Kidney (tissue), 13 donors: ENCODE measurements at regions not wholly inside any gene's neighbourhood (a gene's known extent, or its start where the extent isn't known, plus 50 kb on each side); places are given as distances from the start of the nearest gene placed in this dataset.

Experiments used
- DNase-seq, 5 donors: peaks; one replicate each; pipeline ENCODE4 v3.0.0-alpha.2; 2013 to 2020
- FAIRE-seq: peaks from 2 replicates; lab custom pipeline; 2012; peaks lifted over from hg19 to GRCh38; lab: Jason Lieb, UNC
- H3K27ac ChIP-seq, 2 donors: one replicate each; pipeline ENCODE4 v1.7.0; 2013; ENCODE audit warnings: low read depth in 2 of 2, low read length in 2 of 2, inconsistent platforms in 1 of 2
- H3K27me3 ChIP-seq: one replicate; pipeline ENCODE4 v1.7.1; 2013; ENCODE audit warnings: low read length, inconsistent platforms; ENCODE audit not compliant: control insufficient read depth, insufficient read depth
- H3K36me3 ChIP-seq, 3 donors: one replicate each; pipeline versions ENCODE4 v1.7.0 to v1.7.1; 2013; ENCODE audit warnings: low read length in 3 of 3, control low read depth in 1 of 3, inconsistent platforms in 1 of 3; ENCODE audit not compliant: insufficient read depth in 3 of 3, control insufficient read depth in 2 of 3
- H3K4me1 ChIP-seq, 3 donors: one replicate each; pipeline versions ENCODE4 v1.7.0 to v1.7.1; 2013; ENCODE audit warnings: low read length in 3 of 3, inconsistent platforms in 1 of 3, low read depth in 1 of 3; ENCODE audit not compliant: control insufficient read depth in 2 of 3, insufficient read depth in 2 of 3
- H3K4me3 ChIP-seq, 3 donors: one replicate each; pipeline versions ENCODE4 v1.7.0 to v1.8.1; 2013; ENCODE audit warnings: low read length in 3 of 3, control low read depth in 1 of 3, inconsistent platforms in 1 of 3
- H3K9ac ChIP-seq, 3 donors: one replicate each; pipeline versions ENCODE4 v1.7.0 to v1.7.1; 2013; ENCODE audit warnings: low read length in 3 of 3, control low read depth in 1 of 3, inconsistent platforms in 1 of 3
- H3K9me3 ChIP-seq, 3 donors: one replicate each; pipeline versions ENCODE4 v1.7.0 to v1.7.1; 2013; ENCODE audit warnings: low read length in 3 of 3, control low read depth in 1 of 3, inconsistent platforms in 1 of 3; ENCODE audit not compliant: control insufficient read depth in 2 of 3, insufficient read depth in 1 of 3
- intact Hi-C: fragments of 100-400 bp; cut with DNase I; formaldehyde crosslinking; loops from one replicate; pipeline ENCODE4 v1.11.1; 2022
- TF ChIP-seq, protein P1 (sequence below): IDR thresholded peaks from 3 replicates; pipeline ENCODE4 v1.5.1; 2012; ENCODE audit warnings: mild to moderate bottlenecking, moderate library complexity, borderline replicate concordance; ENCODE audit not compliant: insufficient read depth; ENCODE audit errors: extremely low read depth
- donor health status: control.
- donor health status: control.
- donor health status: control.
- donor health status: control.
- donor health status: control.
- donor health status: DM: yes; HTN: yes; CAD: no.
- donor health status: Normal renal cell carcinoma (clear cell type).

- Histone ChIP-seq H3K4me1 (no peaks in the 10 kb centered on the region), H3K27ac (no peak overlapping the region), H3K4me3 (no peak overlapping the region), H3K9me3 (no peaks in the 10 kb centered on the region), H3K36me3 (no peaks in the 10 kb centered on the region), H3K27me3 (no peaks in the 10 kb centered on the region), H3K9ac (no peak overlapping the region)
- intact Hi-C loops = no loop called here
- FAIRE-seq = no peak
- TF ChIP-seq, protein P1, sequence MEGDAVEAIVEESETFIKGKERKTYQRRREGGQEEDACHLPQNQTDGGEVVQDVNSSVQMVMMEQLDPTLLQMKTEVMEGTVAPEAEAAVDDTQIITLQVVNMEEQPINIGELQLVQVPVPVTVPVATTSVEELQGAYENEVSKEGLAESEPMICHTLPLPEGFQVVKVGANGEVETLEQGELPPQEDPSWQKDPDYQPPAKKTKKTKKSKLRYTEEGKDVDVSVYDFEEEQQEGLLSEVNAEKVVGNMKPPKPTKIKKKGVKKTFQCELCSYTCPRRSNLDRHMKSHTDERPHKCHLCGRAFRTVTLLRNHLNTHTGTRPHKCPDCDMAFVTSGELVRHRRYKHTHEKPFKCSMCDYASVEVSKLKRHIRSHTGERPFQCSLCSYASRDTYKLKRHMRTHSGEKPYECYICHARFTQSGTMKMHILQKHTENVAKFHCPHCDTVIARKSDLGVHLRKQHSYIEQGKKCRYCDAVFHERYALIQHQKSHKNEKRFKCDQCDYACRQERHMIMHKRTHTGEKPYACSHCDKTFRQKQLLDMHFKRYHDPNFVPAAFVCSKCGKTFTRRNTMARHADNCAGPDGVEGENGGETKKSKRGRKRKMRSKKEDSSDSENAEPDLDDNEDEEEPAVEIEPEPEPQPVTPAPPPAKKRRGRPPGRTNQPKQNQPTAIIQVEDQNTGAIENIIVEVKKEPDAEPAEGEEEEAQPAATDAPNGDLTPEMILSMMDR = no peak
- no peak for DNase-seq
These were observed 235.9 kb downstream of the REEP3 start for GRCh38 chr10:63757067-63757466.

DNA sequence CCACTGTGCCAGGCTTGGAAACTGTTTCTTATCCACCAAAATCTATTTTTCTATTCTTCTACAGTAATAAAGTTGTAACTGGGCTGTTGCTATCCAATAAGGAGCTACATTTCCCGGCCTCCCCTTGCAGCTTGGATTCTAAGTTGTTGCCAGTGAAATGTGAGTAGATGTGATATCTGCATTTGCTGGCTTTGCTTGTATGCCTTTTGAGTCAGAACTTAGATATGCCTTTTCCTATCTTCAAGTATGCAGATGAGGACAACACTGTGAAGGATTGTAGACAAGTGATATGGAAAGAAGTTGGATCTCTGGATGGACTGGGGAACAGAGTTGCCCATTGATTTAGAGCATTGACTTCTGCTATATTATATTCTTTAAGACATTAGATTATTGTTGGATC, 236.9 kb downstream of the REEP3 start:
- no peaks in the 10 kb centered on the region for H3K9me3 ChIP-seq
- DNase-seq (no peak), FAIRE-seq (no peak)
- no peaks in the 10 kb centered on the region for H3K4me1 ChIP-seq
- H3K27me3 ChIP-seq = no peaks in the 10 kb centered on the region
- no peak overlapping the region for H3K9ac ChIP-seq
- H3K4me3 ChIP-seq = no peak overlapping the region
- TF ChIP-seq, protein P1 = no peak
- intact Hi-C loops = no loop called here
- no peak overlapping the region for H3K27ac ChIP-seq
- no peaks in the 10 kb centered on the region for H3K36me3 ChIP-seq

GRCh38 chr10:63759335-63759734, 238.1 kb downstream of the REEP3 start:
- DNase-seq (no peak), FAIRE-seq (no peak)
- no peak overlapping the region for H3K9ac ChIP-seq
- no peaks in the 10 kb centered on the region for H3K4me1 ChIP-seq
- H3K4me3 ChIP-seq = no peak overlapping the region
- H3K27ac ChIP-seq = no peak overlapping the region
- intact Hi-C loops = no loop called here
- no peaks in the 10 kb centered on the region for H3K36me3 ChIP-seq
- no peaks in the 10 kb centered on the region for H3K9me3 ChIP-seq
- TF ChIP-seq, protein P1 = no peak
- H3K27me3 ChIP-seq = no peaks in the 10 kb centered on the region

GRCh38 chr10:63760034-63760707, 239.0 kb downstream of the REEP3 start:
- intact Hi-C loops = no loop called here
- FAIRE-seq (no peak), DNase-seq (no peak)
- TF ChIP-seq, protein P1 = no peak
- H3K27me3 ChIP-seq = no peaks in the 10 kb centered on the region
- H3K4me1 ChIP-seq = no peaks in the 10 kb centered on the region
- H3K36me3 ChIP-seq = no peaks in the 10 kb centered on the region
- no peak overlapping the region for H3K27ac ChIP-seq
- H3K9ac ChIP-seq = no peak overlapping the region
- no peak overlapping the region for H3K4me3 ChIP-seq
- no peaks in the 10 kb centered on the region for H3K9me3 ChIP-seq
